Cardiac fibroblast (primary cell): ENCODE measurements at regions not wholly inside any gene's neighbourhood (a gene's known extent, or its start where the extent isn't known, plus 50 kb on each side); places are given as distances from the start of the nearest gene placed in this dataset.
"Not testable (repeated sequence)": the region's sequence is repeated elsewhere in the genome, so short reads cannot be mapped to it uniquely, and the experiment has no call there.

Source experiments
- DNase-seq, 2 donors: peaks; one replicate each; pipeline versions ENCODE4 v3.0.0 to v3.0.0-alpha.2; 2010; ENCODE audit warnings: low read depth in 2 of 2
- H3K4me3 ChIP-seq, 2 donors: replicated peaks in 1 of 2; 1 replicate in 1 of 2; 2 replicates in 1 of 2; pipeline ENCODE4 v1.5.1; 2011; ENCODE audit warnings: low read depth in 2 of 2, low read length in 2 of 2, mild to moderate bottlenecking in 2 of 2, moderate library complexity in 1 of 2
- TF ChIP-seq, protein P1 (sequence below): IDR thresholded peaks from one replicate; pipeline ENCODE4 v1.5.1; 2011; ENCODE audit warnings: low read depth, mild to moderate bottlenecking, low read length, inconsistent platforms

- TF ChIP-seq, protein P1, sequence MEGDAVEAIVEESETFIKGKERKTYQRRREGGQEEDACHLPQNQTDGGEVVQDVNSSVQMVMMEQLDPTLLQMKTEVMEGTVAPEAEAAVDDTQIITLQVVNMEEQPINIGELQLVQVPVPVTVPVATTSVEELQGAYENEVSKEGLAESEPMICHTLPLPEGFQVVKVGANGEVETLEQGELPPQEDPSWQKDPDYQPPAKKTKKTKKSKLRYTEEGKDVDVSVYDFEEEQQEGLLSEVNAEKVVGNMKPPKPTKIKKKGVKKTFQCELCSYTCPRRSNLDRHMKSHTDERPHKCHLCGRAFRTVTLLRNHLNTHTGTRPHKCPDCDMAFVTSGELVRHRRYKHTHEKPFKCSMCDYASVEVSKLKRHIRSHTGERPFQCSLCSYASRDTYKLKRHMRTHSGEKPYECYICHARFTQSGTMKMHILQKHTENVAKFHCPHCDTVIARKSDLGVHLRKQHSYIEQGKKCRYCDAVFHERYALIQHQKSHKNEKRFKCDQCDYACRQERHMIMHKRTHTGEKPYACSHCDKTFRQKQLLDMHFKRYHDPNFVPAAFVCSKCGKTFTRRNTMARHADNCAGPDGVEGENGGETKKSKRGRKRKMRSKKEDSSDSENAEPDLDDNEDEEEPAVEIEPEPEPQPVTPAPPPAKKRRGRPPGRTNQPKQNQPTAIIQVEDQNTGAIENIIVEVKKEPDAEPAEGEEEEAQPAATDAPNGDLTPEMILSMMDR: peak; percentile 52
- not testable (repeated sequence) for H3K4me3 ChIP-seq
- DNase-seq: peak in 1 of 2 donors; percentile 7
These were observed 900.5 kb upstream of the DEFB115 start for GRCh38 chr20:30356854-30357467.

DNA sequence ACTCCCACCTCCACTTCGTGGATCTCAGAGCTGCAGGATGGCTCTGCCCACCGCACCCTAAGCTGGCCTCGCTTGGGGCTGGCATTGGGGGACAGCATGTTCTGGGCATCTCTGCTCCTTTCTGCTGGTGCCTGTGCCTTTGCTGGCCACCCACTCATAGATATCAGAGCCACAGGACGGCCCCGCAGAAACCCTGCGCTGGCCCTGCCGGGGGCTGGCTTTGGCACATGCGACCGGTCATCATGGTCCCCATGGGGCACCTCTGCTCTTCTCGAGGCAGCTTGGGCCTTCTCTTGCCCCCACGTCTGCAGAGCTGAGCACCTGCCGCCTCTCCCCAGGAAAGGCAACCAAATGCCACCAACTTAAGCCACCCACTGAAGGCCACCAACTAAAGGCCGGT, 895.7 kb upstream of the DEFB115 start:
- not testable (repeated sequence) for DNase-seq, H3K4me3 ChIP-seq

- not testable (repeated sequence) for DNase-seq
- peak overlapping the region; percentile 72 to 79 for H3K4me3 ChIP-seq
These were observed 881.1 kb upstream of the DEFB115 start for GRCh38 chr20:30376430-30376766.

DNA sequence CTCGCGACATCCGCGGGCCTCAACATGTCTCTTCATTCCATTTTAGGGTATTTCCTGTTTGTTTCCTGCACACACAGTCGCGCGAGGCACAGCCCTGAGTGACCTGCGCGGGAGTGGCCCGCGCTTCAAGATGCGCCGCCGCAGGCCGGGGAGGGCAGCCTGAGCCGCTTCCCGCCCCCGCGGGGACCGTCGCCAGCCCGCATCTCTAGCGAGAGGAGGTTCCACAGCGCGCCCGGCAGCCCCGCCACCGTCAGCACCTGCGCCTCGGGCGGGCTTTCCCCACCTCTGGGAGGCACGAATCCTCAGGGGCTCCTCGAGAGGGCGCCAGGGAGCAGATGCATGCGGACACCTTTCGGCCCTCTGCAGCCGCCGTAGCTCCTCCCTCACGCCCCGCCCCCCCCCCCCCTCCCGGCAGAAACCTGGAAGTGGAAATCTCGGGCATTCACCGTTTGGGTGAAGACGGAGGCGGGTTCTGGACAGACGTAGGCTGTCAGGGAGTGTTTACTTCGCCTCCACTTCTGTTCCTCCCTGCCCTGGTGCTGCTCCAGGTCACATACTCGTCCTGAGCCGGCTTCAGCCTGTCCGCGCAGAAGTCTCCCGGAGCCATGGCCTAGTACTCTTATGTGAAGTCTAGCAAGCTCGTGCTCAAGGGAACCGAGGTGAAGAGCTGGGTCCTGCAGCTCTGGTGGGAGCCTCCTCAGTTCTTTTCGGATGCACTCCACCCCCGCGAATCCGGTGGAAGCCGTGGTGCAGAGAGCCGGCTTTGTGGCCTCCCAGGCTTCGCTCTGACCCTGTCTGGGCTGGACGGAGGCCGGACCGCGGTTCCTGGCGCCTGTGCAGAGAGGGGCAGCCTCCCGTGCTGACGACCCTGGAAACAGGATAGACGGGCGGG, 880.5 kb upstream of the DEFB115 start:
- TF ChIP-seq, protein P1: peak; percentile 61
- peak; percentile 85 to 89 for DNase-seq
- H3K4me3 ChIP-seq: peak overlapping the region; percentile 72 to 79

GRCh38 chr20:30378317-30378716, 879.1 kb upstream of the DEFB115 start:
- not testable (repeated sequence) for DNase-seq

GRCh38 chr20:30378721-30379120, 878.7 kb upstream of the DEFB115 start:
- not testable (repeated sequence) for H3K4me3 ChIP-seq, DNase-seq

More at GRCh38 chr20:30378317-30378716, 879.1 kb upstream of the DEFB115 start:
- H3K4me3 ChIP-seq: peak overlapping the region in 1 of 2 donors; percentile 72

GRCh38 chr20:30384841-30385240, 872.6 kb upstream of the DEFB115 start:
- DNase-seq, H3K4me3 ChIP-seq: not testable (repeated sequence)

- H3K4me3 ChIP-seq, DNase-seq: not testable (repeated sequence)
These were observed 871.4 kb upstream of the DEFB115 start for GRCh38 chr20:30386099-30386498.

- H3K4me3 ChIP-seq, DNase-seq: not testable (repeated sequence)
These were observed 869.6 kb upstream of the DEFB115 start for GRCh38 chr20:30387823-30388222.

DNA sequence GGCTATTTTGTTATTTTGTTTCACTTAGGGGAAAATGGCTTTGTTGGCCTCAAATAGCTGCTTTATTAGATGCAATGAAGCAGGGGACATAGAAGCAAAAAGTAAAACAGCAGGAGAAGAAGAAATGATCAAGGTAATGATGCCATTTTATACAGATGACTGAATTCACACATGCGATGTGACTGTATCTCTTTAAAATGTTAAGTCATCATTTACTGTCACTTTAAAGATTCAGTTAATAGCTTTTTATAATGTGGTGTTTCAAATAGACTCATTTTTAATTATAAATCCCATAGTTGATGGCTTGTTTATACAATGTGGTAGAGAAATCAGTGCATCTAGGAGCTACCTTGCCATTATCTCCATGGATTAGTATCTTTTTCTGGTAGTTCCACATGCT, 863.9 kb upstream of the DEFB115 start:
- not testable (repeated sequence) for H3K4me3 ChIP-seq, DNase-seq

- DNase-seq: peak in 1 of 2 donors; percentile 25
- H3K4me3 ChIP-seq: not testable (repeated sequence)
These were observed 860.4 kb upstream of the DEFB115 start for GRCh38 chr20:30397111-30397510.

GRCh38 chr20:30405061-30405460, 852.4 kb upstream of the DEFB115 start:
- DNase-seq, H3K4me3 ChIP-seq: not testable (repeated sequence)

GRCh38 chr20:30405585-30405984, 851.9 kb upstream of the DEFB115 start:
- not testable (repeated sequence) for DNase-seq, H3K4me3 ChIP-seq

DNA sequence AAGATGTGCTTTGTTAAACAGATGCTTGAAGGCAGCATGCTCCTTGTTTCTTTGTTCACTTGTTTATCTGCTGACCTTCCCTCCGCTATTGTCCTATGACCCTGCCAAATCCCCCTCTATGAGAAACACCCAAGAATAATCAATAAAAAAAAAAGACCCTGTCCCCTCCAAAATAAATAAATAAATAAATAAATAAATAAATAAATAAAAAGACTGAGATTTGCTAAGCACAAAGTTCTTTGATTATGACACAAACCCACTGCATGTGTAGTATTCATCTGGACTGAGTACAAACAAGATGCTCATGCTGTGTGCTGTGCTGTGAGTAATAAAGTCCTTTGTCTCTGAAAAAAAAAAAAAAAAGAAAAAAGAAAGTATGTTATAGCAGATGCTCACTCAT, 851.1 kb upstream of the DEFB115 start:
- H3K4me3 ChIP-seq, DNase-seq: not testable (repeated sequence)
